ENCODE measurements at regions not wholly inside any gene's neighbourhood (a gene's known extent, or its start where the extent isn't known, plus 50 kb on each side); places are given as distances from the start of the nearest gene placed in this dataset.

DNA sequence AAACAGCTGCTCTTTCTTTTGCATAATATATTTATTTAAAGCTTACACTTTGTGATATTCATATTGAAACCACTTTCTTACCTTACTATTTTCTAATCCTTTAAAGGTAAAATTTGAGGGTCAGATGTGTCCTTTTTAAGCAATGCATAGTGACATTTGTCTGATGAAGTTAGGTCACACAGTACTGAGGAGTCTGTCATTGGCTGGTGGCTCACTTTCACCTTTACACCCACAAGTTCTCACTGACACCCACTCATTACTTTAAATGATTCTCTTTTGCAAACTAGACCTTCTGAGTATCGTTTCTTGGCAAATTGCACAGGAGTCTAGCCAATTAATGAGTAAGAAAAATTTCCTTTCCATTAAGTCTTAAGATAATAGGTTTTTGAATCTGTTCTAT lies 758.3 kb upstream of the ARPP21 start:
- H3K27ac ChIP-seq (ENCODE audit: low read depth, low read length), result no peak overlapping the region

DNA sequence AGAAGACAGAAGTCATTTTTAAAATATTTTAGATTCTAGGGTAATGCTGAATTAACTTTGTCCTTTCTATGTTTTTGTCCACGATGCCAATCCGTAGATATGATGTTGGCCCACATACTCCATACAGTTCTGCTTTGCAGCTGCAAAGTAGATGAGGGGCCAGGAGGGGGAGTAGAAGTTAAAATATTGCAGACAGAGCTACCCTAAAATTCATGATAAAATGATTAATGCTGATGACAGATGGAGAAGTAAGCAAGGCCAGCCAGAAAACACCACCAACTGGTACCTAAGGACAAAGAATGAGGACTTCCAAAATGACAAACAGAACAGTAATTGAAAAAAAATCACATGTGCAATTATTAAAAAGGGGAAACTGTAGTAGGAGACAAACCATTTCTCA lies 756.6 kb upstream of the ARPP21 start:
- Histone ChIP-seq H3K9ac (ENCODE audit: low read length) (no peak overlapping the region), H3K36me3 (ENCODE audit: low read length) (no peaks in the 10 kb centered on the region), H3K4me2 (ENCODE audit: low read depth, low read length, poor library complexity, severe bottlenecking) (no peak overlapping the region), H3K9me2 (replicated peaks; ENCODE audit: insufficient read depth, low read length) (no peaks in the 10 kb centered on the region), H3K27me3 (ENCODE audit: low read length) (no peaks in the 10 kb centered on the region), H2AFZ (ENCODE audit: low read depth, low read length, severe bottlenecking) (no peak overlapping the region), H3K27ac (ENCODE audit: low read depth, low read length) (no peak overlapping the region), H3K4me3 (ENCODE audit: insufficient read depth, low read length, poor library complexity, severe bottlenecking) (no peak overlapping the region), H3K9me3 (ENCODE audit: insufficient read depth, low read length) (no peaks in the 10 kb centered on the region), H4K20me1 (ENCODE audit: low read depth, low read length) (no peaks in the 10 kb centered on the region), H3F3A (ENCODE audit: insufficient read depth) (no peaks in the 10 kb centered on the region), H3K79me2 (ENCODE audit: insufficient read depth, low read length) (no peaks in the 10 kb centered on the region)
- TF ChIP-seq, protein P1, sequence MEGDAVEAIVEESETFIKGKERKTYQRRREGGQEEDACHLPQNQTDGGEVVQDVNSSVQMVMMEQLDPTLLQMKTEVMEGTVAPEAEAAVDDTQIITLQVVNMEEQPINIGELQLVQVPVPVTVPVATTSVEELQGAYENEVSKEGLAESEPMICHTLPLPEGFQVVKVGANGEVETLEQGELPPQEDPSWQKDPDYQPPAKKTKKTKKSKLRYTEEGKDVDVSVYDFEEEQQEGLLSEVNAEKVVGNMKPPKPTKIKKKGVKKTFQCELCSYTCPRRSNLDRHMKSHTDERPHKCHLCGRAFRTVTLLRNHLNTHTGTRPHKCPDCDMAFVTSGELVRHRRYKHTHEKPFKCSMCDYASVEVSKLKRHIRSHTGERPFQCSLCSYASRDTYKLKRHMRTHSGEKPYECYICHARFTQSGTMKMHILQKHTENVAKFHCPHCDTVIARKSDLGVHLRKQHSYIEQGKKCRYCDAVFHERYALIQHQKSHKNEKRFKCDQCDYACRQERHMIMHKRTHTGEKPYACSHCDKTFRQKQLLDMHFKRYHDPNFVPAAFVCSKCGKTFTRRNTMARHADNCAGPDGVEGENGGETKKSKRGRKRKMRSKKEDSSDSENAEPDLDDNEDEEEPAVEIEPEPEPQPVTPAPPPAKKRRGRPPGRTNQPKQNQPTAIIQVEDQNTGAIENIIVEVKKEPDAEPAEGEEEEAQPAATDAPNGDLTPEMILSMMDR (IDR thresholded peaks at IDR 0.05; ENCODE audit: insufficient read depth, low read length, poor library complexity, severe bottlenecking), result peak; percentile 28
- no peak for TF ChIP-seq EZH2phosphoT487 (conservative IDR thresholded peaks at IDR 0.05; ENCODE audit: low read length)

More for the DNA sequence above, 758.3 kb upstream of the ARPP21 start:
- no peak overlapping the region for H3K9ac ChIP-seq (ENCODE audit: low read length)
- H3K9me3 ChIP-seq (ENCODE audit: insufficient read depth, low read length), result no peaks in the 10 kb centered on the region
- TF ChIP-seq, protein P1 (IDR thresholded peaks at IDR 0.05; ENCODE audit: insufficient read depth, low read length, poor library complexity, severe bottlenecking), result no peak
- no peak for TF ChIP-seq EZH2phosphoT487 (conservative IDR thresholded peaks at IDR 0.05; ENCODE audit: low read length)
- H3K27me3 ChIP-seq (ENCODE audit: low read length), result no peaks in the 10 kb centered on the region
- no peaks in the 10 kb centered on the region for H3K36me3 ChIP-seq (ENCODE audit: low read length)
- H3K4me3 ChIP-seq (ENCODE audit: insufficient read depth, low read length, poor library complexity, severe bottlenecking), result no peak overlapping the region
- no peak overlapping the region for H3K4me2 ChIP-seq (ENCODE audit: low read depth, low read length, poor library complexity, severe bottlenecking)
- no peaks in the 10 kb centered on the region for H4K20me1 ChIP-seq (ENCODE audit: low read depth, low read length)
- no peaks in the 10 kb centered on the region for H3K79me2 ChIP-seq (ENCODE audit: insufficient read depth, low read length)
- no peaks in the 10 kb centered on the region for H3F3A ChIP-seq (ENCODE audit: insufficient read depth)
- H3K9me2 ChIP-seq (replicated peaks; ENCODE audit: insufficient read depth, low read length), result no peaks in the 10 kb centered on the region
- H2AFZ ChIP-seq (ENCODE audit: low read depth, low read length, severe bottlenecking), result no peak overlapping the region

DNA sequence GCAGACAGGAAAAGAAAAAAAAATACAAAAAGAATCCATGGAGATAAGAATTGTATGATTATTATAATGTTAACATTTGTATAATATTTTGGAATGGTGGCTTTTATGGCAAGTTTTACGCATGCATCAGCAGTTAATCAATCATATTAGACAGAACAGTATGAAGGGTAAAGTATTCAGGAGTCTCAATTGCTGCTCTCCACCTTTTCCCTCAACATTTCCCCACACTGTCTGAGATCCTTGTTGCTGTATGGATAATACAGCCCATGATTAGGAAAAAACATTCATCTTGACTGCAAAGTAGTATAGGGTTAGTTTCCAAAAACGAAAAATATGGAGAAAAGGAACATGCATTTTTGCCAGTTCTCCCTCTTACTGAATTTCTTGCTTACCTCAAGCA lies 755.3 kb upstream of the ARPP21 start:
- Histone ChIP-seq H3K4me2 (ENCODE audit: low read depth, low read length, poor library complexity, severe bottlenecking) (no peak overlapping the region), H3K27ac (ENCODE audit: low read depth, low read length) (no peak overlapping the region), H3K36me3 (ENCODE audit: low read length) (no peaks in the 10 kb centered on the region), H3K79me2 (ENCODE audit: insufficient read depth, low read length) (no peaks in the 10 kb centered on the region), H3K9me2 (replicated peaks; ENCODE audit: insufficient read depth, low read length) (no peaks in the 10 kb centered on the region), H4K20me1 (ENCODE audit: low read depth, low read length) (no peaks in the 10 kb centered on the region), H2AFZ (ENCODE audit: low read depth, low read length, severe bottlenecking) (no peak overlapping the region), H3K4me3 (ENCODE audit: insufficient read depth, low read length, poor library complexity, severe bottlenecking) (no peak overlapping the region), H3K27me3 (ENCODE audit: low read length) (no peaks in the 10 kb centered on the region), H3K9ac (ENCODE audit: low read length) (no peak overlapping the region), H3F3A (ENCODE audit: insufficient read depth) (no peaks in the 10 kb centered on the region), H3K9me3 (ENCODE audit: insufficient read depth, low read length) (no peaks in the 10 kb centered on the region)
- TF ChIP-seq EZH2phosphoT487 (conservative IDR thresholded peaks at IDR 0.05; ENCODE audit: low read length), result no peak
- TF ChIP-seq, protein P1 (IDR thresholded peaks at IDR 0.05; ENCODE audit: insufficient read depth, low read length, poor library complexity, severe bottlenecking), result no peak
